ENCODE measurements at regions not wholly inside any gene's neighbourhood (a gene's known extent, or its start where the extent isn't known, plus 50 kb on each side); places are given as distances from the start of the nearest gene placed in this dataset.

DNA sequence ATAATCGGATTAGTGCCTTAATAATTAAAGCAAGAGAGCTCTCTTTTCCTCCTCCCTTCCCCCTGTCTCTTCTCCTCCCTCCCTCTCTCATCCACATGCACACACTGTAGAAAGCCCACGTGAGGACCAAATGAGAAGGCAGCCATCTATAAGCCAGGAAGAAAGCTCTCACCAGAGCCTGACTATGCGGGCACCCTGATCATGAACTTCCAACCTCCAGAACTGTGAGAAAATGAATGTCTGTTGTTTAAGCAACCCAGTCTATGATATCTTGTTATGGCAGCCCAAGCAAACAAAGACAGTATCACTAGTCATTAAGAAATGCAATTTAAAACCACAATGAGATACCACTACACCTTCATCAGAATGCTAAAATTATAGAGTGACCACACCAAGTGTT, 220.3 kb downstream of the EN1 start:
- no peak for DNase-seq (ENCODE audit: low spot score)

DNA sequence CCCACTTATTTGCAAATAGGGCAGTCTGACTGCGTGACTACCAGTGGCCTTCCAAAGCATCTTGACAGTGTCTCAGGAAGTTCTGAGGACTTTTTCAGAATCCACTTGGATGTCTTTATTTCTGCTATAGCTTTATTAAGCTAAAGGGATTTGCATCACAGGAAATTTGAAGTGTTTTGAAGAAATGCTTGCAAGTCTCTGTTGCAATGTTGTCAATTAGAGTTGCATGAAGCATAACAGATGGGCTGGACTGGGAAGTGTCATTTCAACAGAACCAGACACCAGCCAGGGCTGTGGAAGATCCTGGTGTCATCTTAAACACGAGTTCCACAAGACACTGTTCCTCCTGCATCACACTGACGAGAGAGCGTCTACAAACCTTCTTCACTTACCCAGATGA, 224.5 kb downstream of the EN1 start:
- TF ChIP-seq, protein P1, sequence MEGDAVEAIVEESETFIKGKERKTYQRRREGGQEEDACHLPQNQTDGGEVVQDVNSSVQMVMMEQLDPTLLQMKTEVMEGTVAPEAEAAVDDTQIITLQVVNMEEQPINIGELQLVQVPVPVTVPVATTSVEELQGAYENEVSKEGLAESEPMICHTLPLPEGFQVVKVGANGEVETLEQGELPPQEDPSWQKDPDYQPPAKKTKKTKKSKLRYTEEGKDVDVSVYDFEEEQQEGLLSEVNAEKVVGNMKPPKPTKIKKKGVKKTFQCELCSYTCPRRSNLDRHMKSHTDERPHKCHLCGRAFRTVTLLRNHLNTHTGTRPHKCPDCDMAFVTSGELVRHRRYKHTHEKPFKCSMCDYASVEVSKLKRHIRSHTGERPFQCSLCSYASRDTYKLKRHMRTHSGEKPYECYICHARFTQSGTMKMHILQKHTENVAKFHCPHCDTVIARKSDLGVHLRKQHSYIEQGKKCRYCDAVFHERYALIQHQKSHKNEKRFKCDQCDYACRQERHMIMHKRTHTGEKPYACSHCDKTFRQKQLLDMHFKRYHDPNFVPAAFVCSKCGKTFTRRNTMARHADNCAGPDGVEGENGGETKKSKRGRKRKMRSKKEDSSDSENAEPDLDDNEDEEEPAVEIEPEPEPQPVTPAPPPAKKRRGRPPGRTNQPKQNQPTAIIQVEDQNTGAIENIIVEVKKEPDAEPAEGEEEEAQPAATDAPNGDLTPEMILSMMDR (IDR thresholded peaks at IDR 0.05; ENCODE audit: extremely low read depth, missing control alignments): no peak
- DNase-seq (ENCODE audit: low spot score): no peak

More for the DNA sequence above, 220.3 kb downstream of the EN1 start:
- TF ChIP-seq, protein P1 (IDR thresholded peaks at IDR 0.05; ENCODE audit: extremely low read depth, missing control alignments): no peak

DNA sequence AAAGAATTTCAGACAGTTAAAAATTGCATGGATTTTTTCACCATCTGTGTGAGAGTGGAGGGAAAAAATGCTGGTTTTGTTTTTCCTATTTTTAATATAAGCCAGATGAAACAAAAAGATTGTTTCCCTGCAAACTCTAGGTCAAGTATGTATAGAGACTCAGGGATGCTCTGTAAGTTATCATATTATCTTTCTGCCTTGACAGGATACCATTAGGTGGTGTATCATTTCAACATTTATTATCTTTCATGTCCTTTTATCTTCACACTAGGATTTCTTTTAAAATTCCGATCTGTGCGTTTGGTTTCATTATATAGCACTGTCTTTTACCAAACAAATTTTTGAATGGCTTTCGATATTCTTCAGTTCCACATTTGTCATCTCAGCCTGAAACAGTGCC, 225.3 kb downstream of the EN1 start:
- TF ChIP-seq, protein P1 (IDR thresholded peaks at IDR 0.05; ENCODE audit: extremely low read depth, missing control alignments): no peak
- DNase-seq (ENCODE audit: low spot score): no peak

DNA sequence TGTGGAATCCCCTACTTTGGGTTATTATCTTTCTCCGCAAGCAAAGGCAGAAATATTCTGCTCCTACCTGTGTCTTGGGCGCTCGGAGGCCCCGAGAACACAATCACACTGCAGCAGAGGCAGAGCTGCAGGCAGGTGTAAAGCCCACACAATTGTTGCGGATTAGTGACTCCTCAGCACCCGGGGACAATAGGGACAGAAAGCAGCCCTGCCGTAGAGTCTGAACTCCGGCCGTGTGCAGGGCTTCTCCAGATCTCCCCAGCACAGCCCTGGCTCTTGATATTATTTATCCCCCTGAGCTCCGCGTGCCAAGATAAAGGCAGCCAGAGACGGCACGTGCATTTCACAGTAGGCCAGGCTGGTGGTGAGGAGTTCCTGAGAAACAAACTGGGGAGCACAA, 229.2 kb downstream of the EN1 start:
- DNase-seq (ENCODE audit: low spot score): no peak
- TF ChIP-seq, protein P1 (IDR thresholded peaks at IDR 0.05; ENCODE audit: extremely low read depth, missing control alignments): no peak

DNA sequence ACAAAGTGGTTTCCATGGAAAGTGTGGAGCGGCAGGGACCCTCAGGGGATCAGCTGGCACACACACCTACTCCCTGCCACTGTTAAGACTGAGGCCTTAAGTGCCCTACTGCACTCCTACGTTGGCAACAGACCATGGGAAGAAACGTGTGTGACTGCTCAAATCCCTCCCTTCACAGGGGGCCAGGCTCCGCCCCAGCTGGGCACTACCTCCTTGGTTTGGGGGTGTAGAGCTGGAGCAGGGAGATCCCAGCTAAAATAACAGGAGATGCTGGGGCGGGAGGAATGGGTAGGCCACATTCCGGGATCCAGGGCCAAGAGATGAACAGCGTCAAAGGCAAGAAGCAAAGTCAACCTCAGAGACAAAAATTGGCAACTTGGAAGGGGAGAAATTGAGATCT, 231.0 kb downstream of the EN1 start:
- TF ChIP-seq, protein P1 (IDR thresholded peaks at IDR 0.05; ENCODE audit: extremely low read depth, missing control alignments): no peak
- DNase-seq (ENCODE audit: low spot score): no peak

DNA sequence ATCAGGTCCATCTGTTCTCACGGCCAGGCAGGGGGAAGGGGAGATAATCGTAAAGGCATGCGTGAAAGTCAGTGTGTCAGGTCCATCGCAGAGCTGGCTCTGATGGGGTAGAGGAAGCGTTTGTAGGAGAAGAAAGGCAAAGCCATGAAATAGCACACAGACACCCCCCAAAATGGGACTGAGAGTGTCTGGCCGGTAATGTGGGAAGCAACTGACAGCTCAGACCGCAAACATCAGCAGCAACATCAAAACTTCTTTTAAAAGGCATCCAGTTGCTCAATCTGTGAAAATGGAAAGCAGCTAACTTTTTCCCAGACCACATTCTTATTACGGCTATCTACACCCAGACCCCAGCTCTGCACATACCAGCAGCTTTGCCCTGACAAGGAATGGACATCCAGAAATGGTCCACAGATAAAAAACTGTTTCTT, 232.6 kb downstream of the EN1 start:
- no peak for DNase-seq (ENCODE audit: low spot score)
- TF ChIP-seq, protein P1 (IDR thresholded peaks at IDR 0.05; ENCODE audit: extremely low read depth, missing control alignments): no peak

DNA sequence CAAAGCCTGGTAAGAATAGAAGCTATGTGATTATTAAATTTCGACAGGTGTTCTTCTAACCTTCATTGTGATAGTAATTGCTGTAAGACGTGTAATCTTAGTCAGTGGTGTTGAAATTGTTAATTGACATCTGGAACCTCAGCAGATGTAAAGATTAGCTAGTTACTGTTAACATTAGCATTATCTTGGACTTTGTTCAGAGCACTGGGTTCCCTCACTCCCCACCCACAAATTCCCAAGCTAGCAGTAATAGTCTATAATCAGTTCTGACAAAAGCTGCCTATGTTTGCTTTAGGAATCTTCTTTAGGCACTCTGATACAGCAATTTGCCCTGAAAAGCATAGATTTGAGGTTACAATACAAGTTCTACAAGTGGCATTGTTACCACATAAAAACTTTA, 233.7 kb downstream of the EN1 start:
- no peak for DNase-seq (ENCODE audit: low spot score)
- TF ChIP-seq, protein P1 (IDR thresholded peaks at IDR 0.05; ENCODE audit: extremely low read depth, missing control alignments): no peak
